GM10266 (cell line): ENCODE measurements at regions not wholly inside any gene's neighbourhood (a gene's known extent, or its start where the extent isn't known, plus 50 kb on each side); places are given as distances from the start of the nearest gene placed in this dataset.
"Not testable (repeated sequence)": the region's sequence is repeated elsewhere in the genome, so short reads cannot be mapped to it uniquely, and the experiment has no call there.

ENCODE experiments used
- DNase-seq: peaks from one replicate; pipeline ENCODE4 v3.0.0; 2012; ENCODE audit errors: extremely low spot score
- TF ChIP-seq, protein P1 (sequence below): IDR thresholded peaks from 2 replicates; pipeline ENCODE4 v1.5.1; 2012; ENCODE audit warnings: mild to moderate bottlenecking, low read depth; ENCODE audit not compliant: control insufficient read depth, insufficient read depth; ENCODE audit errors: missing control alignments

DNA sequence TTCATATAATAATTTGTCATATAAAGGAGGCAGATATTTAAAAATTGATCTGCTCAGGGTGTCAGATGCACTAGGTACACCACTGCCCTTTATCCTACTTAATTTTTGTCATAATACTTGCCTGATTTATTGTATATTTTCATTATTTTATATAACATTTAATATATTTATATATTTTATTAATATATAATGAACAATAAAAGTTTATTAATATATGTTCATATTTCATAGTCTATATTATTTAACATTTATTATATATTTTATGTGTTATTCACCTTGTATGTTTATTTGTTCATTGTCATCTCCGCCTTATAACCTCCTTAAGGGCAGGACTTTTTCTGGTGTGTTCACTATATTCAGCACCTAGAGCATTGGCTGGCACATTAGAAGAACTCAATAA is 232.4 kb upstream of the AMIGO2 start:
- no peak for DNase-seq
- TF ChIP-seq, protein P1, sequence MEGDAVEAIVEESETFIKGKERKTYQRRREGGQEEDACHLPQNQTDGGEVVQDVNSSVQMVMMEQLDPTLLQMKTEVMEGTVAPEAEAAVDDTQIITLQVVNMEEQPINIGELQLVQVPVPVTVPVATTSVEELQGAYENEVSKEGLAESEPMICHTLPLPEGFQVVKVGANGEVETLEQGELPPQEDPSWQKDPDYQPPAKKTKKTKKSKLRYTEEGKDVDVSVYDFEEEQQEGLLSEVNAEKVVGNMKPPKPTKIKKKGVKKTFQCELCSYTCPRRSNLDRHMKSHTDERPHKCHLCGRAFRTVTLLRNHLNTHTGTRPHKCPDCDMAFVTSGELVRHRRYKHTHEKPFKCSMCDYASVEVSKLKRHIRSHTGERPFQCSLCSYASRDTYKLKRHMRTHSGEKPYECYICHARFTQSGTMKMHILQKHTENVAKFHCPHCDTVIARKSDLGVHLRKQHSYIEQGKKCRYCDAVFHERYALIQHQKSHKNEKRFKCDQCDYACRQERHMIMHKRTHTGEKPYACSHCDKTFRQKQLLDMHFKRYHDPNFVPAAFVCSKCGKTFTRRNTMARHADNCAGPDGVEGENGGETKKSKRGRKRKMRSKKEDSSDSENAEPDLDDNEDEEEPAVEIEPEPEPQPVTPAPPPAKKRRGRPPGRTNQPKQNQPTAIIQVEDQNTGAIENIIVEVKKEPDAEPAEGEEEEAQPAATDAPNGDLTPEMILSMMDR: no peak

GRCh38 chr12:47311568-47311967 is 231.8 kb upstream of the AMIGO2 start:
- TF ChIP-seq, protein P1: no peak
- DNase-seq: no peak

- no peak for DNase-seq
- TF ChIP-seq, protein P1: no peak
These were observed 231.3 kb upstream of the AMIGO2 start for GRCh38 chr12:47311010-47311409.

- TF ChIP-seq, protein P1: no peak
These were observed 228.9 kb upstream of the AMIGO2 start for GRCh38 chr12:47308672-47309071.

GRCh38 chr12:47307680-47308399 is 228.1 kb upstream of the AMIGO2 start:
- TF ChIP-seq, protein P1: peak; percentile 81
- DNase-seq: peak; percentile 56

More at GRCh38 chr12:47308672-47309071, 228.9 kb upstream of the AMIGO2 start:
- no peak for DNase-seq

GRCh38 chr12:47306773-47307679 is 227.3 kb upstream of the AMIGO2 start:
- not testable (repeated sequence) for DNase-seq

DNA sequence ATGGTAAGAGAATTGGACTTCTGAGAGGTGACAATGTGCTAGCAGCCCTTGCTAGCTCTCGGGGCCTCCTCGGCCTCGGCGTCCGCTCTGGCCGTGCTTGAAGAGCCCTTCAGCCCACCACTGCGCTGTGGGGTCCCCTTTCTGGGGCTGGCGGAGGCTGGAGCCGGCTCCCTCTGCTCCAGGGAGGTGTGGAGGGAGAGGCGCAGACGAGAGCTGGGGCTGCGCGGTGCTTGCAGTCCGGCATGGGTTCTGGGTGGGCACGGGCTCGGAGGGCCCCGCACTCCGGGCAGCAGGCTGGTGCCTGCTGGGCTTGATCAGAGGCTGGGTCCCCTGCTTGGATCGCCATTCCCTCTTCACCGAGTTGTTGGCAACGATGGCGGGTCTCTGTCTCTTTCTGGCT is 226.4 kb upstream of the AMIGO2 start:
- DNase-seq: no peak
- TF ChIP-seq, protein P1: no peak
